ENCODE measurements at regions not wholly inside any gene's neighbourhood (a gene's known extent, or its start where the extent isn't known, plus 50 kb on each side); places are given as distances from the start of the nearest gene placed in this dataset.

GRCh38 chr19:40932008-40932959 lies 50.3 kb upstream of the CYP2A7 start:
- H3F3A ChIP-seq (ENCODE audit: low read depth), result no peaks in the 10 kb centered on the region
- Mint-ChIP-seq H3K27ac (no peak overlapping the region), H3K9me3 (peaks cover 3% of the 10 kb centered on the region), H3K4me1 (no peaks in the 10 kb centered on the region), H3K36me3 (no peaks in the 10 kb centered on the region), H3K27me3 (ENCODE audit: insufficient read depth, low read depth) (peaks cover 3% of the 10 kb centered on the region), H3K4me3 (no peak overlapping the region)
- H3K4me3 ChIP-seq, result no peak overlapping the region
- H4K20me1 ChIP-seq (ENCODE audit: low read depth), result no peaks in the 10 kb centered on the region
- H3K9me3 ChIP-seq (ENCODE audit: low read depth), result no peaks in the 10 kb centered on the region
- no peaks in the 10 kb centered on the region for H3K4me1 ChIP-seq
- no peak overlapping the region for H2AFZ ChIP-seq (replicated peaks)
- no peak for DNase-seq (ENCODE audit: low spot score)
- H3K79me2 ChIP-seq (ENCODE audit: low read depth), result no peaks in the 10 kb centered on the region
- no peaks in the 10 kb centered on the region for H3K27me3 ChIP-seq
- no peaks in the 10 kb centered on the region for H3K36me3 ChIP-seq
- no peak overlapping the region for H3K27ac ChIP-seq
- no peak overlapping the region for H3K4me2 ChIP-seq
- H3K9ac ChIP-seq, result no peak overlapping the region
- TF ChIP-seq EZH2 (IDR thresholded peaks at IDR 0.05) (no peak), CTCF (IDR thresholded peaks at IDR 0.05) (no peak), EZH2phosphoT487 (IDR thresholded peaks at IDR 0.05) (no peak)
